RWPE1 (cell line): ENCODE measurements at regions not wholly inside any gene's neighbourhood (a gene's known extent, or its start where the extent isn't known, plus 50 kb on each side); places are given as distances from the start of the nearest gene placed in this dataset.

Source experiments
- CTCF ChIA-PET: fragments of 350-600 bp; sonication (Branson Sonifier 250); formaldehyde crosslinking; extraction: SDS; loops from one replicate; lab custom pipeline; 2021; lab: Yijun Ruan, JAX
- POLR2A ChIA-PET: fragments of 400-600 bp; formaldehyde crosslinking; extraction: SDS; loops from one replicate; lab custom pipeline; 2020; ENCODE audit warnings: antibody characterized with exemption; ENCODE audit not compliant: low non-redundant PET; lab: Yijun Ruan, JAX
- DNase-seq: peaks from one replicate; pipeline ENCODE4 v3.0.0; 2012; ENCODE audit warnings: low spot score
- H3K27ac ChIP-seq: fragments of 450-650 bp; 2 replicates; pipeline ENCODE4 v1.5.1; 2017
- TF ChIP-seq, protein P1 (sequence below): fragments of 450-650 bp; conservative IDR thresholded peaks from 2 replicates; pipeline ENCODE4 v1.5.1; 2017; ENCODE audit warnings: low read depth, mild to moderate bottlenecking

- TF ChIP-seq, protein P1, sequence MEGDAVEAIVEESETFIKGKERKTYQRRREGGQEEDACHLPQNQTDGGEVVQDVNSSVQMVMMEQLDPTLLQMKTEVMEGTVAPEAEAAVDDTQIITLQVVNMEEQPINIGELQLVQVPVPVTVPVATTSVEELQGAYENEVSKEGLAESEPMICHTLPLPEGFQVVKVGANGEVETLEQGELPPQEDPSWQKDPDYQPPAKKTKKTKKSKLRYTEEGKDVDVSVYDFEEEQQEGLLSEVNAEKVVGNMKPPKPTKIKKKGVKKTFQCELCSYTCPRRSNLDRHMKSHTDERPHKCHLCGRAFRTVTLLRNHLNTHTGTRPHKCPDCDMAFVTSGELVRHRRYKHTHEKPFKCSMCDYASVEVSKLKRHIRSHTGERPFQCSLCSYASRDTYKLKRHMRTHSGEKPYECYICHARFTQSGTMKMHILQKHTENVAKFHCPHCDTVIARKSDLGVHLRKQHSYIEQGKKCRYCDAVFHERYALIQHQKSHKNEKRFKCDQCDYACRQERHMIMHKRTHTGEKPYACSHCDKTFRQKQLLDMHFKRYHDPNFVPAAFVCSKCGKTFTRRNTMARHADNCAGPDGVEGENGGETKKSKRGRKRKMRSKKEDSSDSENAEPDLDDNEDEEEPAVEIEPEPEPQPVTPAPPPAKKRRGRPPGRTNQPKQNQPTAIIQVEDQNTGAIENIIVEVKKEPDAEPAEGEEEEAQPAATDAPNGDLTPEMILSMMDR = no peak
- POLR2A ChIA-PET = no interaction called here
- H3K27ac ChIP-seq = no peak overlapping the region
- CTCF ChIA-PET = interaction anchor here (1.0 kb wide), 1 partner anchor 12 kb away, joined by 3 read pairs; no protein-coding TSS in a partner anchor
- DNase-seq = no peak
These were observed 568.9 kb downstream of the CCDC171 start for GRCh38 chr9:16121601-16122286.

DNA sequence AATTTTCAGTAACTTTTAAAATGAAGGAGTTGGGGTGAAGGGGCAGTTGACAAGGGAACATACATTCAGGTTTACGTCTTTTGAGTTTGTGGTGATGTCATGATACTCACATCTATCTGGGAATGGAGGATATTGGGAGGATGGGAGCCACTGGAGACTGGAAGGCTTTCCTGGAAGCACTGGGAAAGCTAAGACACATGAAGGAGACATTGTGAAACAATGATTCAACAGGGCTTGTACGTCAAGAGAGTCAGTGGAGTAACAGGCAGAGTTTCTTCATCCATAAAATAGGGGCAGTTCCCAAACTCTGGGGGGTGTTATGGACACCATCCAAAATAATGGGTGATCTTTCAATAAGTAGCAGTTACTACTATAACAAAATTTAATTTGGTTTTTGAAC is 572.8 kb downstream of the CCDC171 start:
- H3K27ac ChIP-seq = no peak overlapping the region
- TF ChIP-seq, protein P1 = no peak
- ChIA-PET CTCF (interaction anchor here (0.9 kb wide), 1 partner anchor 85 kb away, joined by 3 read pairs; no protein-coding TSS in a partner anchor), POLR2A (no interaction called here)
- DNase-seq = no peak

- TF ChIP-seq, protein P1 = no peak
- ChIA-PET POLR2A (no interaction called here), CTCF (interaction anchor here (0.9 kb wide), 1 partner anchor 85 kb away, joined by 3 read pairs; no protein-coding TSS in a partner anchor)
- no peak for DNase-seq
- H3K27ac ChIP-seq = no peak overlapping the region
These were observed 573.2 kb downstream of the CCDC171 start for GRCh38 chr9:16126042-16126441.

DNA sequence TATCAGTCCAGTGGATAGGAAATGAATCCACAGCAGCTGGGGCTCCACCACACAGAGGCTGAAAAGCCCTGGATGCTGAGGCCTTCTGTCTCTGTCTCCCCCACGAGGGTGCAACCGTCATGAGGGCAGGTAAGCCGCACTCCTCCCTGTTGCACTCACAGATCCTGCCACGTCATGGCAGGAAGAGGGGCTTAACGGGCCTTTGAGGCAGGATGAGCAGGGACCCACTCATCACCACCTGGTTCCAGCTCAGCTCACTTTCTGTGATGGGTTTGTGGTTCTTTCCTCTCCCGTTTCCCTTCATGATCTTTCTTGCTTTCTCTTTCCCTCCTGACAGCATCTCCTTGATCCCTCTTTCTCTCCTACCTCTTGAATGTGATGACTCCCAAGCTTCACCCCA is 575.2 kb downstream of the CCDC171 start:
- DNase-seq = no peak
- CTCF ChIA-PET = interaction anchor here (0.6 kb wide), 2 partner anchors 46 to 196 kb away, joined by 3 to 13 read pairs; no protein-coding TSS in a partner anchor
- TF ChIP-seq, protein P1 = no peak
- no peak overlapping the region for H3K27ac ChIP-seq
- POLR2A ChIA-PET = interaction anchor here (0.6 kb wide), 1 partner anchor 185 kb away, joined by 3 read pairs; no protein-coding TSS in a partner anchor

GRCh38 chr9:16131264-16131663 is 578.4 kb downstream of the CCDC171 start:
- H3K27ac ChIP-seq = no peak overlapping the region
- ChIA-PET CTCF (interaction anchor here (0.6 kb wide), 1 partner anchor 62 kb away, joined by 3 read pairs; no protein-coding TSS in a partner anchor), POLR2A (no interaction called here)
- TF ChIP-seq, protein P1 = no peak
- DNase-seq = no peak

DNA sequence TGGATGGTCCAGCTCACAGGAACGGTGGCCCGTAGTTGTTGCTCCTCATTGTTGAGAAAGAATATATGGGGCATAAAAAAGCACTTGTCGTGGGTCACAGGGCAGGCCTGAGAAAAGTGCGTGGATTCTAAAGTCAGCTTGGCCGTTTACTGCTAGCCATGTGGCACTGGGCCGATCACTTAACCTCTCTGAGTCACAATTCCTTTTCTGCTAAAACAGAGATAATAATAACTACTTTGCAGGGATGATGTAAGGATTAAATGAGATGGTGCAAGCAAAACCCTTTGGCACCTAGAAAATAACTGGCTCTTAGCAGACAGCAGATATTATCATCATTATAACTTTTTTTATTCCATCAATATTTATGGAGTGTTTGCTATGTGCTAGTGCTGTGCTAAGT is 579.7 kb downstream of the CCDC171 start:
- CTCF ChIA-PET = interaction anchor here (0.6 kb wide), 2 partner anchors 245 to 260 kb away, joined by 3 read pairs; no protein-coding TSS in a partner anchor

More for the DNA sequence above, 579.7 kb downstream of the CCDC171 start:
- DNase-seq = no peak
- TF ChIP-seq, protein P1 = no peak
- no peak overlapping the region for H3K27ac ChIP-seq
- POLR2A ChIA-PET = no interaction called here
